Memory B cell (primary cell): ENCODE measurements at regions not wholly inside any gene's neighbourhood (a gene's known extent, or its start where the extent isn't known, plus 50 kb on each side); places are given as distances from the start of the nearest gene placed in this dataset.
"Not testable (repeated sequence)": the region's sequence is repeated elsewhere in the genome, so short reads cannot be mapped to it uniquely, and the experiment has no call there.

Experiments
- ATAC-seq: fragments of 150-1000 bp; cut with Tn5 transposase; 2 replicates; pipeline ENCODE4 v1.10.0; 2021; ENCODE audit warnings: low read depth, mild to moderate bottlenecking, moderate library complexity
- DNase-seq, 2 donors: peaks; one replicate each; pipeline ENCODE4 v3.0.0; 2022; ENCODE audit warnings: low spot score in 2 of 2
- H3K27ac Mint-ChIP-seq: one replicate; pipeline ENCODE4 v1.8.0; 2022; ENCODE audit warnings: mild to moderate bottlenecking, moderate library complexity, mixed read lengths
- H3K27me3 Mint-ChIP-seq: one replicate; pipeline ENCODE4 v1.8.0; 2022; ENCODE audit warnings: mixed read lengths
- H3K36me3 Mint-ChIP-seq: one replicate; pipeline ENCODE4 v1.8.0; 2022; ENCODE audit warnings: mild to moderate bottlenecking, mixed read lengths
- H3K4me1 Mint-ChIP-seq: one replicate; pipeline ENCODE4 v1.8.0; 2022; ENCODE audit warnings: mixed read lengths
- H3K4me3 Mint-ChIP-seq: one replicate; pipeline ENCODE4 v1.8.0; 2022; ENCODE audit warnings: mild to moderate bottlenecking, moderate library complexity, mixed read lengths
- H3K9me3 Mint-ChIP-seq: one replicate; pipeline ENCODE4 v1.8.0; 2022; ENCODE audit warnings: mixed read lengths

- ATAC-seq: no peak
- Mint-ChIP-seq H3K9me3 (peaks cover 3% of the 10 kb centered on the region), H3K4me1 (peaks cover 3% of the 10 kb centered on the region), H3K27me3 (peaks cover 8% of the 10 kb centered on the region), H3K27ac (no peak overlapping the region), H3K4me3 (no peak overlapping the region), H3K36me3 (no peaks in the 10 kb centered on the region)
- DNase-seq: no peak
These were observed 132.5 kb upstream of the NFIA start for GRCh38 chr1:60949826-60950197.

GRCh38 chr1:60949154-60949825 is 133.1 kb upstream of the NFIA start:
- ATAC-seq: no peak
- Mint-ChIP-seq H3K36me3 (no peaks in the 10 kb centered on the region), H3K27me3 (peaks cover 9% of the 10 kb centered on the region), H3K9me3 (no peaks in the 10 kb centered on the region), H3K4me1 (peaks cover 3% of the 10 kb centered on the region), H3K27ac (no peak overlapping the region), H3K4me3 (no peak overlapping the region)
- DNase-seq: no peak

GRCh38 chr1:60948486-60948885 is 133.9 kb upstream of the NFIA start:
- Mint-ChIP-seq H3K4me3 (no peak overlapping the region), H3K4me1 (peaks cover 3% of the 10 kb centered on the region), H3K27ac (no peak overlapping the region), H3K27me3 (peaks cover 10% of the 10 kb centered on the region), H3K36me3 (no peaks in the 10 kb centered on the region), H3K9me3 (no peaks in the 10 kb centered on the region)
- ATAC-seq (no peak), DNase-seq (no peak)

- no peak overlapping the region for H3K4me3 Mint-ChIP-seq
These were observed 135.0 kb upstream of the NFIA start for GRCh38 chr1:60947367-60947766.

GRCh38 chr1:60942896-60943638 is 139.3 kb upstream of the NFIA start:
- Mint-ChIP-seq H3K27me3 (peaks cover 6% of the 10 kb centered on the region), H3K4me1 (peaks cover 4% of the 10 kb centered on the region), H3K36me3 (no peaks in the 10 kb centered on the region), H3K4me3 (no peak overlapping the region), H3K27ac (no peak overlapping the region), H3K9me3 (no peaks in the 10 kb centered on the region)
- no peak for DNase-seq
- ATAC-seq: peak; percentile 37

More at GRCh38 chr1:60947367-60947766, 135.0 kb upstream of the NFIA start:
- ATAC-seq (no peak), DNase-seq (no peak)
- H3K4me1 Mint-ChIP-seq: peaks cover 8% of the 10 kb centered on the region
- no peak overlapping the region for H3K27ac Mint-ChIP-seq
- H3K36me3 Mint-ChIP-seq: no peaks in the 10 kb centered on the region
- no peaks in the 10 kb centered on the region for H3K9me3 Mint-ChIP-seq
- H3K27me3 Mint-ChIP-seq: peaks cover 10% of the 10 kb centered on the region

- ATAC-seq (no peak), DNase-seq (no peak)
- Mint-ChIP-seq H3K9me3 (no peaks in the 10 kb centered on the region), H3K27me3 (peaks cover 9% of the 10 kb centered on the region), H3K27ac (no peak overlapping the region), H3K36me3 (no peaks in the 10 kb centered on the region), H3K4me3 (no peak overlapping the region), H3K4me1 (peaks cover 4% of the 10 kb centered on the region)
These were observed 140.1 kb upstream of the NFIA start for GRCh38 chr1:60942291-60942690.

- not testable (repeated sequence) for ATAC-seq, H3K36me3 Mint-ChIP-seq, H3K9me3 Mint-ChIP-seq
These were observed 141.7 kb upstream of the NFIA start for GRCh38 chr1:60940685-60941084.

GRCh38 chr1:60937720-60938119 is 144.6 kb upstream of the NFIA start:
- Mint-ChIP-seq H3K27me3 (peaks cover 11% of the 10 kb centered on the region), H3K4me1 (peaks cover under 1% of the 10 kb centered on the region), H3K27ac (no peak overlapping the region), H3K36me3 (no peaks in the 10 kb centered on the region), H3K9me3 (peaks cover 2% of the 10 kb centered on the region), H3K4me3 (no peak overlapping the region)
- ATAC-seq (no peak), DNase-seq (no peak)

More at GRCh38 chr1:60940685-60941084, 141.7 kb upstream of the NFIA start:
- H3K4me1 Mint-ChIP-seq, H3K27ac Mint-ChIP-seq, H3K4me3 Mint-ChIP-seq, DNase-seq, H3K27me3 Mint-ChIP-seq: not testable (repeated sequence)

GRCh38 chr1:60936591-60937342 is 145.6 kb upstream of the NFIA start:
- H3K4me3 Mint-ChIP-seq: no peak overlapping the region

GRCh38 chr1:60936163-60936562 is 146.2 kb upstream of the NFIA start:
- no peak for ATAC-seq
- Mint-ChIP-seq H3K27me3 (peaks cover 11% of the 10 kb centered on the region), H3K4me1 (no peaks in the 10 kb centered on the region), H3K36me3 (no peaks in the 10 kb centered on the region), H3K9me3 (peaks cover 2% of the 10 kb centered on the region), H3K27ac (no peak overlapping the region), H3K4me3 (no peak overlapping the region)
- no peak for DNase-seq

More at GRCh38 chr1:60936591-60937342, 145.6 kb upstream of the NFIA start:
- H3K27ac Mint-ChIP-seq: no peak overlapping the region
- no peaks in the 10 kb centered on the region for H3K36me3 Mint-ChIP-seq
- H3K4me1 Mint-ChIP-seq: no peaks in the 10 kb centered on the region
- DNase-seq (no peak), ATAC-seq (no peak)
- peaks cover 2% of the 10 kb centered on the region for H3K9me3 Mint-ChIP-seq
- H3K27me3 Mint-ChIP-seq: peaks cover 11% of the 10 kb centered on the region

- no peak for ATAC-seq
- Mint-ChIP-seq H3K9me3 (peaks cover 2% of the 10 kb centered on the region), H3K4me1 (no peaks in the 10 kb centered on the region), H3K27ac (no peak overlapping the region), H3K4me3 (no peak overlapping the region), H3K27me3 (peaks cover 11% of the 10 kb centered on the region), H3K36me3 (no peaks in the 10 kb centered on the region)
- no peak for DNase-seq
These were observed 146.7 kb upstream of the NFIA start for GRCh38 chr1:60935599-60936110.

- DNase-seq (no peak), ATAC-seq (no peak)
- no peak overlapping the region for H3K27ac Mint-ChIP-seq
- no peaks in the 10 kb centered on the region for H3K9me3 Mint-ChIP-seq
- H3K36me3 Mint-ChIP-seq: no peaks in the 10 kb centered on the region
- no peaks in the 10 kb centered on the region for H3K4me1 Mint-ChIP-seq
- H3K27me3 Mint-ChIP-seq: peaks cover 8% of the 10 kb centered on the region
- no peak overlapping the region for H3K4me3 Mint-ChIP-seq
These were observed 152.2 kb upstream of the NFIA start for GRCh38 chr1:60930130-60930529.

GRCh38 chr1:60924964-60925798 is 157.2 kb upstream of the NFIA start:
- H3K4me3 Mint-ChIP-seq: no peak overlapping the region
- DNase-seq: no peak
- H3K27ac Mint-ChIP-seq: no peak overlapping the region
- no peak for ATAC-seq
- no peaks in the 10 kb centered on the region for H3K36me3 Mint-ChIP-seq
- H3K4me1 Mint-ChIP-seq: no peaks in the 10 kb centered on the region
- no peaks in the 10 kb centered on the region for H3K9me3 Mint-ChIP-seq
- peaks cover 7% of the 10 kb centered on the region for H3K27me3 Mint-ChIP-seq
